ENCODE measurements at regions not wholly inside any gene's neighbourhood (a gene's known extent, or its start where the extent isn't known, plus 50 kb on each side); places are given as distances from the start of the nearest gene placed in this dataset.

- DNase-seq (ENCODE audit: extremely low read depth, low read depth), result no peak
- TF ChIP-seq CTCF (IDR thresholded peaks at IDR 0.05; ENCODE audit: low read depth, low read length, missing control alignments), result no peak
- no peak overlapping the region for H3K4me3 ChIP-seq (replicated peaks; ENCODE audit: low read depth, low read length)
Observed at GRCh38 chr18:65423776-65424175, 327.0 kb upstream of the CDH7 start.

GRCh38 chr18:65422544-65423136 lies 328.2 kb upstream of the CDH7 start:
- no peak for DNase-seq (ENCODE audit: extremely low read depth, low read depth)
- TF ChIP-seq CTCF (IDR thresholded peaks at IDR 0.05; ENCODE audit: low read depth, low read length, missing control alignments), result no peak
- no peak overlapping the region for H3K4me3 ChIP-seq (replicated peaks; ENCODE audit: low read depth, low read length)

- H3K4me3 ChIP-seq (replicated peaks; ENCODE audit: low read depth, low read length), result no peak overlapping the region
- TF ChIP-seq CTCF (IDR thresholded peaks at IDR 0.05; ENCODE audit: low read depth, low read length, missing control alignments), result no peak
- DNase-seq (ENCODE audit: extremely low read depth, low read depth), result no peak
Observed at GRCh38 chr18:65415098-65415497, 335.7 kb upstream of the CDH7 start.

GRCh38 chr18:65414501-65414900 lies 336.3 kb upstream of the CDH7 start:
- no peak overlapping the region for H3K4me3 ChIP-seq (replicated peaks; ENCODE audit: low read depth, low read length)
- TF ChIP-seq CTCF (IDR thresholded peaks at IDR 0.05; ENCODE audit: low read depth, low read length, missing control alignments), result no peak
- no peak for DNase-seq (ENCODE audit: extremely low read depth, low read depth)

- DNase-seq (ENCODE audit: extremely low read depth, low read depth), result no peak
- no peak overlapping the region for H3K4me3 ChIP-seq (replicated peaks; ENCODE audit: low read depth, low read length)
- no peak for TF ChIP-seq CTCF (IDR thresholded peaks at IDR 0.05; ENCODE audit: low read depth, low read length, missing control alignments)
Observed at GRCh38 chr18:65411061-65411460, 339.8 kb upstream of the CDH7 start.

- TF ChIP-seq CTCF (IDR thresholded peaks at IDR 0.05; ENCODE audit: low read depth, low read length, missing control alignments), result no peak
- H3K4me3 ChIP-seq (replicated peaks; ENCODE audit: low read depth, low read length), result no peak overlapping the region
- DNase-seq (ENCODE audit: extremely low read depth, low read depth), result no peak
Observed at GRCh38 chr18:65409261-65409660, 341.6 kb upstream of the CDH7 start.

GRCh38 chr18:65403534-65403933 lies 347.3 kb upstream of the CDH7 start:
- no peak overlapping the region for H3K4me3 ChIP-seq (replicated peaks; ENCODE audit: low read depth, low read length)
- DNase-seq (ENCODE audit: extremely low read depth, low read depth), result no peak
- TF ChIP-seq CTCF (IDR thresholded peaks at IDR 0.05; ENCODE audit: low read depth, low read length, missing control alignments), result no peak
